Activated T-cell treated with anti-CD3 and anti-CD28 coated beads, Interleukin-2, amount 50 U/mL, for 1 hour (primary cell): ENCODE measurements at regions not wholly inside any gene's neighbourhood (a gene's known extent, or its start where the extent isn't known, plus 50 kb on each side); places are given as distances from the start of the nearest gene placed in this dataset.

Experiments
- DNase-seq: peaks from one replicate; pipeline ENCODE4 v3.0.0-alpha.2; 2020

- DNase-seq: no peak
Measured at GRCh38 chr4:98758182-98758581, 99.8 kb upstream of the TSPAN5 start.

DNA sequence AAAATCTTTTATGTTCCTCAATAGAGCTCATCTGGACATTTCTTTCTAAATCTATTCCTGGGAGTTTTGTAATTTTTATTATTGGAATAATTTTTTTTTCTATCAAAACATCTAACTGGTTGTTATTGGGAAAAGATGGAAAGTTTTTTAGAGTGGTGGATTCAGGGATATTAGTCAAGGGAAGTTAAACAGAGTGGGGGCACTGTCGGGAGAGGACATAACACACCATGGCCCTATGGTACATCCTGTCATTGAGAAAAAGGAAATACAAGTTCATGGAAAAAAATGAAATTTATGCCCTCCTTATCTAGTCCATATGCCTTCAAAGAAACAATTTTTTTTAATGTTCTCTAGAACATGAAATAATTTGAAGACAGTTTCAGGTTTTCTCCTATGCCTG, 96.3 kb upstream of the TSPAN5 start:
- no peak for DNase-seq

DNA sequence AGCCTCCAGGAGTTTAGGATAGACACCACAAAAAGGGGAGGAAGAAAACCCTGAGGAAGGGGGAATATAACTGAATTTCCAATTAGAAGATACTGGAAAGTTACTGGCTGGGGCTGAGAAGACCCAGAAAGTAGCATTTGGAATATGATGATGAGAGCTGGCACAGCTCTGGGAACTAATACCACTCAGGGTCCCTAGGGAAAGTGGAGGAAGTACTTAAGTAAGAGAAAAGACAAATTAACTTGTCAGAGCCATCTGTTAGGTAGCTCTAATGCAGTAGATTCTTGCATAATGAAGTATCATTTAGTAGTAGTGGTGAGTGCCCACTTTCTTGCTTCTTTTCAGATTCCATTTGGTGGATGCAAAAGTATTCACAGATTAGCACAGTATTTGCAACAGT, 90.8 kb upstream of the TSPAN5 start:
- DNase-seq: no peak

GRCh38 chr4:98748609-98749008, 90.2 kb upstream of the TSPAN5 start:
- no peak for DNase-seq

DNA sequence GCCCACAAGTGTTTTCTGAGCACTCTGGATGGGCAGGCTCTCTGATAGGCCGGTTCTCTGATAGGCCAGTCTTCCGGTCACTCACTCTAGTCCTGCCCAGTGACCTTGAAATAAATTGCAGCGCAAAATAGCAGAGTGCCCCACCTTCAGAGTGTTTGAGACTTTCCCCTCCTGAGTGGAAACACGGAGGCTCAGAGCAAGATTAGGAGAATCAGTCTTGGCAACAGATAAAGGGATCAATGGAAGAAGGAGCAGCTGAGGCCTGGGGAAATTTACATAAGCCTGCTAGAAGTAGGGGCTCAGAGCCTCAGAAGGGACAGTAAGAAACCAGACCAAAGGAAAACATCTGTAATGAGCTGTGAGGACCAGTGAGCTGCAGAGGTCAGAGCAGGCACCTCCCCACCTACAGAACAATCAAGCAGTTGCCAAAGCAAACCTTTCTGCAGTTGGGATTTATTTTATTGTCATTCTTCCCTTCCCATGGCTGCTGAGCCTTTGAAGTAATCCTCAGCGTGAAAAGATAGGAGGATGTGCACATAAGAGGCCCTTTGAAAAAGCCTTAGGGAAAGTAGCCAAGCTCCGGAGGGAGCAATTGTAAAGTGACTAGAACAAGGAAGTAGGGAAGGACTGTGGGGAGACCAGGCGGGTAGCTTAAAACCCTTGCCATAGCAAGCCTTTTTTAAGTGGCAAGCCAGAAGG, 89.1 kb upstream of the TSPAN5 start:
- DNase-seq: no peak

DNA sequence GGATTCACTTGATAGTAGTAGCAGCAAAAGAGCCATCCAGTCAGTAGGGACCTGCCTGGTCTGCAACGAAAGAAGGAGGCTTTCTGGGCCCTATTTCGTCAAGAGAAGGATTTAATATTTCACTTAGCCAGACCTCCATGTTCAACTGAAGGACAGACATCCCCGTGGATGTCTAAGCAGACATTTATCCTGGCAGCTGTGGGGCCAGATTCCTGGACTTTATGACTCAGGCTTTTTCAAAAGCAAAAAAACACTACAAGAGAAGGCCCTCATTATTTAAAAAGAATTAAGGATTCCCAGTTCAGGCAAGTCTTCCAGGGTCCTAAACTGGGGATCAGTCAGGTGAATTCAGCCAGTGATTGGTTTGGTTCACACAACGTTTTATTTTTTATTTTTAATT, 88.5 kb upstream of the TSPAN5 start:
- no peak for DNase-seq

GRCh38 chr4:98746530-98746929, 88.1 kb upstream of the TSPAN5 start:
- DNase-seq: no peak

- no peak for DNase-seq
Measured at GRCh38 chr4:98745366-98745765, 87.0 kb upstream of the TSPAN5 start.

DNA sequence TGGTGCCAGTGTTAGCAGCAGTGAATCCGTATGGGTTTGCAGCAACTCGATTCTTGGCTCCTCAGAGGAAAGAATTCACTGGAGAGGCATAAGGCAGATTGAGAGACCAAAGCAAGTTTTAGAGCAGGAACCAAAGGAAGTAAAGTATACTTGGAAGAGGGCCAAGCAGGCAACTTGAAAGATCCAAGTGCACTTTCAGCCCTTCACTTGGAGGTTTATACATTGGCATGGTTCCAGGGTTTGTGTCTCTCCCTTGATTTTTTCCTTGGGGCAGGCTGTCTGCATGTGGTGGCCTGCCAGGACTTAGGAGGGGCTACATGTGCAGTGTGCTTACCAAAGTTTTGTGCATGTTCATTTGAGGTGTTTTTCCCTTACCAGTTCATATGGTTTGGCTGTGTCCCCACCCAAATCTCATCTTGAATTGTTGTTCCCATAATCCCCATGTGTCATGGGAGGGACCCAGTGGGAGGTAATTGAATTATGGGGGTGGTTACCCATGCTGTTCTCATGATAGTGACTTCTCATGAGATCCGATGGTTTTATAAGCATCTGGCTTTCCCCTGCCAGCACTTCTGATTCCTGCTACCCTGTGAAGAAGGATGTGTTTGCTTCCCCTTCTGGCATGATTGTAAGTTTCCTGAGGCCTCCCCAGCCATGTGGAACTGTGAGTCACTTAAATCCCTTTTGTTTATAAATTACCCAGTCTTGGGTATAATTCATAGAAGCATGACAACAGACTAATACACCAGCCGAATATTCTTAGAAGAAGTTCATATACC, 86.2 kb upstream of the TSPAN5 start:
- DNase-seq: no peak

- DNase-seq: no peak
Measured at GRCh38 chr4:98741952-98742351, 83.5 kb upstream of the TSPAN5 start.

- DNase-seq: no peak
Measured at GRCh38 chr4:98739751-98740150, 81.3 kb upstream of the TSPAN5 start.

DNA sequence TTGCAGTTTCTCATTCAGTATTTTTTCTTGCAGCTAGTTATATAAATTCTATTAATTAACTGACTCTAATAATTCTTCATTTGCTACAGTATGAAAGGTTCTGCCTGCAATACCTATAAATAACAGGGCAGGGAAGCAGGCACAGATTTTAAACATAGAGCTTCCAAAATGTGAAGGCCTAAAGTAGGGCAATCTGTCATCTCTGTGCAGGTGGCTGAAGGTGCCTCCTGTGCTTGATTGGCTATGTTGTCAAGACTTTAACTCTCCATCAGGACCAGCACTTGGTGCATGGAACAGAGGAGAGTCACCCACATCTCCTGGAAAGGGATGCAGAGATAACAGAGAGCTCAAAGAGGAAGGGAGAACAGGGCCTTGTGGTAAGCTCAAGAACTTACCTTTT, 75.2 kb upstream of the TSPAN5 start:
- DNase-seq: no peak

- DNase-seq: no peak
Measured at GRCh38 chr4:98728871-98729270, 70.5 kb upstream of the TSPAN5 start.

DNA sequence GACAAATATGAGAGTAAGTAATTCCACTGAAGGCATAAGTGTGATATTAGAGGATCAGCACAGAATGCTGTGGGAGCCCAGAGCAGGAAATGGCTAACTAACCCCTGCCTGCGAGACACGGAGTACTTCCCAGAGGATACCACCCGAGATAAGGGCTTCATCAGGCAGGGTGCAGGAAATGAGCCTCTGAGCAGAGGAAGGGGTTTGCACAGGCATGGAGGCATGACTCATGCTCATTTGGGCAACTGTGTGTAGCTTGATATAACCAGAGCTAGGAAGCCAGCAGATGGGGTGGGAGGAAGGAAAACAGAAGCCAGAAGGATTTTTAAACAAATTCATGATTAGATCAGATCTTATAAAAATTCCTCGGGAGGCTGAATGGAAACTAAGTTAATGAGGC, 70.0 kb upstream of the TSPAN5 start:
- DNase-seq: no peak

DNA sequence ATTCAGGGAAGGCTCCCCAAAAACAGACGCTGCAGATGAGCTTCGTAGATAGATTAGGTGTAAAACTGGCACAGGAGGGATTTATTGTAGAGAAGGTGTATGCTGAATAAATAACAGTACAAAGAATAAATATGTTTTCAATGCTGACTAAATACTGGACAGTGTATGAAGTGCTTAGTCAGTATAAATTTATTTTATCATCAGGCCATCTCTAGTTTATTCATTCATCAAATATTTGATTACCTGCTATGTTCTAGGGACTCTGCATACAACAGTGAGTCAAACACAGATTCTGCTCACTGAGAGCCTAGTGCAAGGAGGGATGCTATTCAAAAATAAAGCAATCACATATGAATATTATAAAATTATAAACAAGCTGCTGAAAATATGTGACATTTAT, 63.6 kb upstream of the TSPAN5 start:
- DNase-seq: no peak

DNA sequence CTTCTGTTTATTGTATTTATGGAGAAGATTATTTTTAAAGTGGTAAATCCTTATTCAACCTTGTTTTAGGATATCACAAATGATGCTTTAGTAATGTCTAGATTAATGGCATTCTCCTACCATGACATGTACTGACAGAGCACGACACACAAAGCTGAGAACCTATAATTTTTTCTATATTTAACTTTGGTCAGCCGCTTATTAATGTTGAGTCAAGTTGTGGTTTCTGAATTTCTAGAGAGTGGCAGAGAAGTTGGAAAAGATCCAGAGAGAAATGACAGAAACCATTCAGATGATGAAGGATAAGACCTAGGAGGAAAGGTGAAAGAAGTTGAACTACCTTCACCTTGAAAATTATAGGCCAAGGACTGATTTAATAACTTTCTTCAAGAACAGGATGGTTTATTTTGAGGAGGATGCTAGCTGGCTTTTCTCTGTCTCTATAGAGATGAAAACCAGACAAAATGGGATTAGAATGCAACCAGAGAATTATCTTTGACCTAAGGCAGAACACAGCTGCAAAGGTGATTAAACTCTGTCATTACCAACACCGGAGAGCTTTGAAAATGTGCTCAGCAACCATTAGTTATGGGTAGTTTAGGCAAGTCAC, 62.6 kb upstream of the TSPAN5 start:
- no peak for DNase-seq

- DNase-seq: no peak
Measured at GRCh38 chr4:98716796-98717195, 58.4 kb upstream of the TSPAN5 start.

DNA sequence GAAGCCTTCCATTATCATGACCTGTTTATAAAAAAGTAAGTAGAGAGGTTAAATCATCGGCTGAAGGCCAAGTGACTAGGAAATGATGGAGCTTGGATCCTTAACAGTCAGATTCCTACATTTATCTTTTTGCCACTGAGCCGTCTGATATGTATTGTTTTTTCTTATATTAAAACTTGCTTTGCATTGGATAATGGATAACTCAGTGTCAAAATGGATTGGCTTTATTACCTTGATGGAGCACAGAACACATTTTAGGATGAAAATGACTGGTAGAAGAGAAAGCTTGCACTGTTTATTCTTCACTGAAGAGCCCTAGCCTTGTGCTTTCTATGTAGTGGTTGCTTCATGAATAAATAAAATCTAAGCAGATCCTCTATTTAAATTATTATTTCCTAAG, 54.2 kb upstream of the TSPAN5 start:
- no peak for DNase-seq

GRCh38 chr4:98711526-98711925, 53.1 kb upstream of the TSPAN5 start:
- no peak for DNase-seq

DNA sequence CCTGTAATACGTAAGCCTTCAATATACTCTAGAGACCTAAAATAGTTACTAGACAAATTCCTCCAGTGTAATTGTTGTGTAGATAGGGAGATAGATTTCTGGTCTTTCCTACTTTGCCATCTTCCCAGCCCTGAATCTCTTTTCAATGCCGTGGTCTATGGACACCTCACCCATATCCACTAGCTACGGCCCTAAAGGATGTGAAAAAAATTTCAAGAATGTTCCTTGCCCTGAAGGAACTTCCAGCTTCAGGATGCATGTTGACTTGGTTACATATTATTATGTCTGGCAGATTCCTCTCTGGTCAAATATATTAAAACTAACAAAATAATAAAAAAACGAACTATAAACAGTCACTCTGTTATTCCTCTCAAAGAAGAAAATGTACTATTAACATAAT, 52.4 kb upstream of the TSPAN5 start:
- DNase-seq: no peak
